K562 (cell line): ENCODE measurements at regions not wholly inside any gene's neighbourhood (a gene's known extent, or its start where the extent isn't known, plus 50 kb on each side); places are given as distances from the start of the nearest gene placed in this dataset.

Experiments
- BMI1 ChIP-seq: fragments of 150-350 bp; IDR thresholded peaks from 2 replicates; pipeline ENCODE4 v1.6.1; 2014; ENCODE audit warnings: low read length
- CBX3 ChIP-seq, 2 experiments: IDR thresholded peaks; 1 replicate in 1 of 2; 2 replicates in 1 of 2; pipeline ENCODE4 v1.6.1; 2012; ENCODE audit warnings: inconsistent platforms in 2 of 2, low read length in 2 of 2, borderline replicate concordance in 1 of 2, control low read depth in 1 of 2
- CTCF ChIP-seq, 3 experiments: IDR thresholded peaks in 2 of 3; conservative IDR thresholded peaks in 1 of 3; 2 replicates each; pipeline ENCODE4 v1.5.1; 2011 to 2012; ENCODE audit warnings: low read length in 3 of 3, mild to moderate bottlenecking in 3 of 3, control low read depth in 2 of 3, improper control_type of control experiment in 1 of 3, inconsistent platforms in 1 of 3, low read depth in 1 of 3, mixed read lengths in 1 of 3, moderate library complexity in 1 of 3; ENCODE audit not compliant: insufficient read depth in 2 of 3
- EP300 ChIP-seq: IDR thresholded peaks from 2 replicates; pipeline ENCODE4 v1.6.1; 2012; ENCODE audit warnings: low read length, improper control_type of control experiment
- MLX ChIP-seq, 2 experiments: fragments of 450-650 bp in 1 of 2; sonication (generic) in 1 of 2; formaldehyde crosslinking; conservative IDR thresholded peaks; 2 replicates each; pipeline versions ENCODE4 v1.4.0 to v1.8.1; 2020 to 2022; ENCODE audit warnings: mild to moderate bottlenecking in 1 of 2, missing genetic modification reagents in 1 of 2
- SMC3 ChIP-seq: conservative IDR thresholded peaks from 2 replicates; pipeline ENCODE4 v1.6.1; 2011; ENCODE audit warnings: low read depth, low read length, improper control_type of control experiment; ENCODE audit not compliant: insufficient read depth
- ZBTB17 ChIP-seq: fragments of 450-650 bp; formaldehyde crosslinking; IDR thresholded peaks from 2 replicates; pipeline ENCODE4 v1.4.0; 2020; ENCODE audit warnings: mild to moderate bottlenecking
- ZNF140 ChIP-seq: fragments of 250-450 bp; sonication (Bioruptor Pico); IDR thresholded peaks from 2 replicates; pipeline ENCODE4 v1.8.0; 2021; ENCODE audit warnings: moderate library complexity, mild to moderate bottlenecking, inconsistent platforms
- ZNF449 ChIP-seq: fragments of 250-450 bp; sonication (Bioruptor Pico); IDR thresholded peaks from 2 replicates; pipeline ENCODE4 v1.8.0; 2022; ENCODE audit warnings: moderate library complexity, mild to moderate bottlenecking, inconsistent platforms

GRCh38 chr16:77636615-77637014 is 85.7 kb upstream of the NUDT7 start:
- no peak for TF ChIP-seq ZNF140 (CRISPR knock-in tag)
- TF ChIP-seq ZBTB17 (CRISPR knock-in tag), result no peak
- TF ChIP-seq SMC3, result no peak
- no peak for TF ChIP-seq CTCF (IDR thresholded peaks at IDR 0.05 in 2 of 3, conservative IDR thresholded peaks at IDR 0.05 in 1 of 3; ENCODE audit: insufficient read depth in 2 of 3, low read depth in 1 of 3, low read length in 3 of 3)
- no peak for TF ChIP-seq EP300
- no peak for TF ChIP-seq BMI1
- TF ChIP-seq ZNF449 (CRISPR knock-in tag), result no peak
- TF ChIP-seq MLX (CRISPR knock-in tag; conservative IDR thresholded peaks at IDR 0.05), result no peak
- TF ChIP-seq CBX3 (IDR thresholded peaks at IDR 0.05; ENCODE audit: borderline replicate concordance in 1 of 2, low read length in 2 of 2), result no peak
